ENCODE measurements at regions not wholly inside any gene's neighbourhood (a gene's known extent, or its start where the extent isn't known, plus 50 kb on each side); places are given as distances from the start of the nearest gene placed in this dataset.
A peak's percentile ranks its signal among the peaks of the same experiment; 100 is the strongest.

DNA sequence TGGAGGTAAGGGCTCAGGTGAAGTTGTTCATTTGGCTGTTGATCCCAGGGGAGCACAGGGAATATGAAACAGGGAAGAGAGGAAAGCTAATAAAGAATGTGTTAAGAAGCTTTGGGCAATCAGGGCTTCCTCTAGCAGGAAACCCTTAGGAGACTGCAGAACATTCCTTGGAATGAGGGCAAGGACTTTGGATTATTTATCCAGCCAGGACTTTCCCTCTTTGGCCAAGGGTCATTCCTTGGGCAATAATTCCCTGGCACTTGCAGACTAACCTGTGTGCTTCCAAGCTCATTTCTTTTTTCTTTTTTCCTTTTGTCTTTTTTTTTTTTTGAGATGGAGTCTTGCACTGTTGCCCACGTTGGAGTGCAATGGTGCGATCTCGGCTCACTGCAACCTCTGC is 209.2 kb upstream of the MAP3K1 start:
- no peaks in the 10 kb centered on the region for H3K27me3 ChIP-seq (ENCODE audit: control insufficient read depth, insufficient read depth, low read length)
- Mint-ChIP-seq H3K36me3 (no peaks in the 10 kb centered on the region), H3K27ac (no peak overlapping the region), H3K27me3 (peaks cover 8% of the 10 kb centered on the region), H3K4me3 (no peak overlapping the region), H3K9me3 (peaks cover 0 to 9% (median 4%) of the 10 kb centered on the region in 7 donors), H3K4me1 (peaks cover 41 to 86% (median 52%) of the 10 kb centered on the region in 4 donors)
- no peak overlapping the region for H3K27ac ChIP-seq (ENCODE audit: insufficient read depth, low read length, poor library complexity, severe bottlenecking)
- DNase-seq (no peak), ATAC-seq (ENCODE audit: low read depth in 2 of 2) (no peak)
- H3K4me3 ChIP-seq (ENCODE audit: low read depth, low read length), result no peak overlapping the region
- H3K36me3 ChIP-seq (ENCODE audit: control insufficient read depth, insufficient read depth, low read length), result no peaks in the 10 kb centered on the region
- H3K4me1 ChIP-seq (ENCODE audit: control insufficient read depth, insufficient read depth, low read length, poor library complexity, severe bottlenecking), result peaks cover 19% of the 10 kb centered on the region
- no peaks in the 10 kb centered on the region for H3K9me3 ChIP-seq (ENCODE audit: control insufficient read depth in 2 of 2, low read length in 2 of 2)

DNA sequence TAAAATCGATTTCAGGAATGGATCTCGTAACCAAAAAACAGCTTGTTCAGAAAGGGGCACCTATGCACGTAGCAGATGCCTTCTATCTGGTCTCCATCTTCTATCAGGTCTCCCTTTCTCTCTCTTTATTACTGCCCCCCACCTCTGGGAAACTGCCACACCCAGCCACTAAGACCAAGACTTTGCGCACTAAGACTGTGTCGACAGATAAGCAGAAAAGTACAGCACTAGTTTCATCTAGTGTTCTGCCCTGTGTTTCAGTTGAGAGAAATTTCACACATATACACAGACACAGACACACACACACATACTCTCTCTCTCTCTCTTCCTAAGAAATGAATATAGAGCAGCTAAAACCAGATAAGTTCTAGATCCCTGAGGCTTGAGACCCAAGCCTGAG is 210.1 kb upstream of the MAP3K1 start:
- Mint-ChIP-seq H3K27ac (peak overlapping the region in 2 of 3 donors; percentile 11 to 68), H3K4me3 (no peak overlapping the region), H3K27me3 (peaks cover 8% of the 10 kb centered on the region), H3K9me3 (peaks cover 0 to 2% (median 0%) of the 10 kb centered on the region in 7 donors), H3K36me3 (no peaks in the 10 kb centered on the region), H3K4me1 (peaks cover 40 to 76% (median 44%) of the 10 kb centered on the region in 4 donors)
- H3K4me1 ChIP-seq (ENCODE audit: control insufficient read depth, insufficient read depth, low read length, poor library complexity, severe bottlenecking), result peaks cover 10% of the 10 kb centered on the region
- no peak for DNase-seq
- H3K27me3 ChIP-seq (ENCODE audit: control insufficient read depth, insufficient read depth, low read length), result no peaks in the 10 kb centered on the region
- H3K27ac ChIP-seq (ENCODE audit: insufficient read depth, low read length, poor library complexity, severe bottlenecking), result no peak overlapping the region
- no peaks in the 10 kb centered on the region for H3K36me3 ChIP-seq (ENCODE audit: control insufficient read depth, insufficient read depth, low read length)
- H3K4me3 ChIP-seq (ENCODE audit: low read depth, low read length), result no peak overlapping the region
- no peaks in the 10 kb centered on the region for H3K9me3 ChIP-seq (ENCODE audit: control insufficient read depth in 2 of 2, low read length in 2 of 2)
- no peak for ATAC-seq (ENCODE audit: low read depth in 2 of 2)

DNA sequence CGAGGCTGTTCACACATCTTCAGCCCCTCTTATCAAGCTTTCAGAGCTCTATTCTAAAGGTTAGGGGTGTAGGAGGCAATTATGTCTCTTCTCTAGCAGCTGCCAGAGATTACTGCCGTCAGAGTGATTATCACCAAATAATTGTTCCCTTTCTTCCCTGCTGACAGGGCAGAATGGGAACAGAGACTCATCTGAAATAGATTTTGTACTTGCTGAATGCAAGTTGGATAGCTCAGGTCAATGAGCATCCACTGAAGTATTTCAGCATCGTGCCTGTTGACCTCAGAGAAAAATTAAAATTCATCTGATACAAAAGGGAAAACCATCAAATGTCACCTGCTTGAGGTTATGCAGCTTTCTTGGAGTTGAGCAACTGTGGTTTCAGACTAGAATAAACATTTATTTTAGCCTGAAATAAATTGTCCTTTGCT is 213.7 kb upstream of the MAP3K1 start:
- H3K27ac ChIP-seq (ENCODE audit: insufficient read depth, low read length, poor library complexity, severe bottlenecking), result no peak overlapping the region
- no peak overlapping the region for H3K4me3 ChIP-seq (ENCODE audit: low read depth, low read length)
- H3K9me3 ChIP-seq (ENCODE audit: control insufficient read depth in 2 of 2, low read length in 2 of 2), result no peaks in the 10 kb centered on the region
- no peaks in the 10 kb centered on the region for H3K36me3 Mint-ChIP-seq
- peaks cover 8% of the 10 kb centered on the region for H3K27me3 Mint-ChIP-seq
- H3K36me3 ChIP-seq (ENCODE audit: control insufficient read depth, insufficient read depth, low read length), result no peaks in the 10 kb centered on the region
- ATAC-seq (ENCODE audit: low read depth in 2 of 2) (no peak), DNase-seq (no peak)
- H3K4me1 ChIP-seq (ENCODE audit: control insufficient read depth, insufficient read depth, low read length, poor library complexity, severe bottlenecking), result peaks cover 4% of the 10 kb centered on the region
- H3K4me1 Mint-ChIP-seq, result peaks cover 29 to 53% (median 40%) of the 10 kb centered on the region in 4 donors
- H3K4me3 Mint-ChIP-seq, result no peak overlapping the region
- H3K9me3 Mint-ChIP-seq, result no peaks in the 10 kb centered on the region
- no peaks in the 10 kb centered on the region for H3K27me3 ChIP-seq (ENCODE audit: control insufficient read depth, insufficient read depth, low read length)
- no peak overlapping the region for H3K27ac Mint-ChIP-seq

GRCh38 chr5:56598941-56599340 is 216.4 kb upstream of the MAP3K1 start:
- no peak overlapping the region for H3K4me3 ChIP-seq (ENCODE audit: low read depth, low read length)
- H3K36me3 ChIP-seq (ENCODE audit: control insufficient read depth, insufficient read depth, low read length), result no peaks in the 10 kb centered on the region
- Mint-ChIP-seq H3K36me3 (no peaks in the 10 kb centered on the region), H3K9me3 (no peaks in the 10 kb centered on the region), H3K27me3 (peaks cover 4% of the 10 kb centered on the region), H3K4me3 (no peak overlapping the region), H3K4me1 (peaks cover 27 to 46% (median 33%) of the 10 kb centered on the region in 4 donors), H3K27ac (peak overlapping the region in 1 of 3 donors; percentile 29)
- peaks cover 4% of the 10 kb centered on the region for H3K4me1 ChIP-seq (ENCODE audit: control insufficient read depth, insufficient read depth, low read length, poor library complexity, severe bottlenecking)
- H3K9me3 ChIP-seq (ENCODE audit: control insufficient read depth in 2 of 2, low read length in 2 of 2), result no peaks in the 10 kb centered on the region
- no peaks in the 10 kb centered on the region for H3K27me3 ChIP-seq (ENCODE audit: control insufficient read depth, insufficient read depth, low read length)
- DNase-seq (no peak), ATAC-seq (ENCODE audit: low read depth in 2 of 2) (no peak)
- H3K27ac ChIP-seq (ENCODE audit: insufficient read depth, low read length, poor library complexity, severe bottlenecking), result no peak overlapping the region

DNA sequence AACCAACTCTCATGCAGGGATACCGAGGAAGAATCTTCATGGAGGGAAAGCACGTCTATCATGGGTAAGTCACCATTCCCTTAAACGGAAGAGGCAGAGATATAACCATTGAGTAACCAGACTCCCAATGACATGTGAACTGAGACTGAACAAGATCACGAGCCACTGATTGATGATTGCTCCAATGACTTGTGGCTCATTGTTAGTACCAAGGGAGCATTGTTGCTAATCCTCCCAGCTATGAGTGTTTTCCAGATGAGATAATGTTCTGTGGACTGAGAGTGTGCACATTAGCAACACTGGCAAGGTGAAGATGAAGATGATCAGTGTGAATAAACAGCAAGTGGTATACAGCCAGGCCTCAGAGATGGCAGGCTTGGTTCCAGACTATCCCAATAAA is 219.2 kb upstream of the MAP3K1 start:
- Histone ChIP-seq H3K4me3 (ENCODE audit: low read depth, low read length) (no peak overlapping the region), H3K27me3 (ENCODE audit: control insufficient read depth, insufficient read depth, low read length) (no peaks in the 10 kb centered on the region), H3K36me3 (ENCODE audit: control insufficient read depth, insufficient read depth, low read length) (no peaks in the 10 kb centered on the region), H3K9me3 (ENCODE audit: control insufficient read depth in 2 of 2, low read length in 2 of 2) (no peaks in the 10 kb centered on the region), H3K4me1 (ENCODE audit: control insufficient read depth, insufficient read depth, low read length, poor library complexity, severe bottlenecking) (no peaks in the 10 kb centered on the region), H3K27ac (ENCODE audit: insufficient read depth, low read length, poor library complexity, severe bottlenecking) (no peak overlapping the region)
- no peak for ATAC-seq (ENCODE audit: low read depth in 2 of 2)
- no peak overlapping the region for H3K4me3 Mint-ChIP-seq
- H3K4me1 Mint-ChIP-seq, result peaks cover 18 to 30% (median 24%) of the 10 kb centered on the region in 4 donors
- DNase-seq, result no peak
- H3K27me3 Mint-ChIP-seq, result no peaks in the 10 kb centered on the region
- H3K27ac Mint-ChIP-seq, result no peak overlapping the region
- H3K36me3 Mint-ChIP-seq, result no peaks in the 10 kb centered on the region
- H3K9me3 Mint-ChIP-seq, result no peaks in the 10 kb centered on the region

DNA sequence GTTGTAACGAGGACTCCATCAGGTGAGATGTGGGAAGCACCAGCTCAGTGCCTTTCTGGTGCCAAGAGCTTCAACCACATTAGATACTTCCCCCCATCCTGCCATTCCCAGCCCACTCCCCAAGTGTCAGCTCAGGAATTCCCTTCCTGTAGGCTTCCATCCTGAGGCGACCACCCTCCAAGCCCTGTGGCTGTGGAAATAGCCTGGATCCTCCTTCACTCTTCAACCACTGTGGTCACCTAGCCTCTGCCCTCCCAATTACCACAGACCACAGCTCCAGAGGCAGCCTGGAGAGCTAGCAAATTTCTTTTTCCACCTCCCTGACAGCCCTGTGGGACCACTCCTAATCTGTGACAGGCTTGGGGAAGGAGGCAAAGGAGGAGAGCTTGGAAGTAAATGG is 219.8 kb upstream of the MAP3K1 start:
- Mint-ChIP-seq H3K9me3 (no peaks in the 10 kb centered on the region), H3K36me3 (no peaks in the 10 kb centered on the region), H3K4me3 (no peak overlapping the region), H3K27me3 (no peaks in the 10 kb centered on the region), H3K4me1 (peaks cover 13 to 32% (median 24%) of the 10 kb centered on the region in 4 donors), H3K27ac (peak overlapping the region in 1 of 3 donors; percentile 40)
- no peak overlapping the region for H3K4me3 ChIP-seq (ENCODE audit: low read depth, low read length)
- H3K9me3 ChIP-seq (ENCODE audit: control insufficient read depth in 2 of 2, low read length in 2 of 2), result no peaks in the 10 kb centered on the region
- no peak overlapping the region for H3K27ac ChIP-seq (ENCODE audit: insufficient read depth, low read length, poor library complexity, severe bottlenecking)
- DNase-seq (no peak), ATAC-seq (ENCODE audit: low read depth in 2 of 2) (no peak)
- H3K36me3 ChIP-seq (ENCODE audit: control insufficient read depth, insufficient read depth, low read length), result no peaks in the 10 kb centered on the region
- H3K27me3 ChIP-seq (ENCODE audit: control insufficient read depth, insufficient read depth, low read length), result no peaks in the 10 kb centered on the region
- no peaks in the 10 kb centered on the region for H3K4me1 ChIP-seq (ENCODE audit: control insufficient read depth, insufficient read depth, low read length, poor library complexity, severe bottlenecking)

- Mint-ChIP-seq H3K9me3 (no peaks in the 10 kb centered on the region), H3K4me3 (no peak overlapping the region), H3K4me1 (peaks cover 9 to 38% (median 29%) of the 10 kb centered on the region in 4 donors), H3K27me3 (no peaks in the 10 kb centered on the region), H3K36me3 (no peaks in the 10 kb centered on the region), H3K27ac (peak overlapping the region in 1 of 3 donors; percentile 40)
- ATAC-seq (ENCODE audit: low read depth in 2 of 2) (no peak), DNase-seq (no peak)
- H3K4me1 ChIP-seq (ENCODE audit: control insufficient read depth, insufficient read depth, low read length, poor library complexity, severe bottlenecking), result peaks cover 6% of the 10 kb centered on the region
- H3K36me3 ChIP-seq (ENCODE audit: control insufficient read depth, insufficient read depth, low read length), result no peaks in the 10 kb centered on the region
- no peaks in the 10 kb centered on the region for H3K9me3 ChIP-seq (ENCODE audit: control insufficient read depth in 2 of 2, low read length in 2 of 2)
- H3K27ac ChIP-seq (ENCODE audit: insufficient read depth, low read length, poor library complexity, severe bottlenecking), result no peak overlapping the region
- no peak overlapping the region for H3K4me3 ChIP-seq (ENCODE audit: low read depth, low read length)
- no peaks in the 10 kb centered on the region for H3K27me3 ChIP-seq (ENCODE audit: control insufficient read depth, insufficient read depth, low read length)
Measured at GRCh38 chr5:56594792-56595191, 220.6 kb upstream of the MAP3K1 start.

DNA sequence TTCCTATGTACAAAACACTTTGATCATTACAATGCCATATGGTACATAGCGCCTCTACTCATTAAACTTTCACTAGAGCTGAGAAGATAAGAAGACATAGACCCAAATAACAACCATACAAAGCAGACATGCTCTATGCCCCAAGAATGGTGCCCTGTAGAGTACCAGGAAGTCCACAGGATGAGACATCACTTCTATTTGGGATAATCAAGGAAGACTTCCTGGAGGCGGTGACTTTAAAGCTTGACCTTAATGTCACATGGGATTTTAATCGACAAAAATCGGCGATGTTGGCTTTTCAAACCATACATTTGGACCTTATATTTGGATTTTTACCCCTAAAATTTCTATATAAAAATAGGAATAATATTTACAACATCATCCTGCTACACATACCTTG is 224.3 kb upstream of the MAP3K1 start:
- H3K27ac Mint-ChIP-seq, result no peak overlapping the region
- H3K4me1 Mint-ChIP-seq, result peaks cover 29 to 65% (median 48%) of the 10 kb centered on the region in 4 donors
- H3K36me3 Mint-ChIP-seq, result no peaks in the 10 kb centered on the region
- DNase-seq, result no peak
- H3K27me3 ChIP-seq (ENCODE audit: control insufficient read depth, insufficient read depth, low read length), result no peaks in the 10 kb centered on the region
- no peak overlapping the region for H3K4me3 ChIP-seq (ENCODE audit: low read depth, low read length)
- no peaks in the 10 kb centered on the region for H3K27me3 Mint-ChIP-seq
- H3K36me3 ChIP-seq (ENCODE audit: control insufficient read depth, insufficient read depth, low read length), result no peaks in the 10 kb centered on the region
- H3K9me3 Mint-ChIP-seq, result no peaks in the 10 kb centered on the region
- H3K4me3 Mint-ChIP-seq, result no peak overlapping the region
- H3K27ac ChIP-seq (ENCODE audit: insufficient read depth, low read length, poor library complexity, severe bottlenecking), result no peak overlapping the region
- ATAC-seq (ENCODE audit: low read depth in 2 of 2), result no peak
- no peaks in the 10 kb centered on the region for H3K9me3 ChIP-seq (ENCODE audit: control insufficient read depth in 2 of 2, low read length in 2 of 2)
- H3K4me1 ChIP-seq (ENCODE audit: control insufficient read depth, insufficient read depth, low read length, poor library complexity, severe bottlenecking), result peaks cover 43% of the 10 kb centered on the region

Measured in CD4-positive, CD25-positive, alpha-beta regulatory T cell (primary cell).